ENCODE measurements at regions not wholly inside any gene's neighbourhood (a gene's known extent, or its start where the extent isn't known, plus 50 kb on each side); places are given as distances from the start of the nearest gene placed in this dataset.

DNA sequence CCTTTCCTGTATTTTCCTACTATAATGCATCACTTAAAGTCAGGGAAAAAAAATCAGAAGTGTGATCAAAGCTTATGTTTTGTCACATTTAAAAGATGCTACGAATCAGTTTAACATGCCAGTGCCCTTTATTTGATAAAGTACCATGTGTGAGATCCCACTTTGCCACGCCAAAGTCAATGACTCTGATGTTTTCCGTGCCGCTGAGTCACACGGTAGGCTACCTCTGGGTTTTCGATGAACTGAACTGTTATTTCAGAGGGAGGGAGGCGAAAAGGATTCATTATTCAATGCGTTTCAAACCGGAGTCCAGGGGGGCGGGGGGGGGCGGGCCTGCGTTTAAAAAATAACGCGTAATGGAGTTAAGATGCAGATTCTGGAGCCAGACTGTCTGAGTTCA lies 203.0 kb downstream of the ABHD5 start:
- Mint-ChIP-seq H3K9me3 (no peaks in the 10 kb centered on the region), H3K4me1 (peaks cover 6% of the 10 kb centered on the region), H3K27ac (no peak overlapping the region), H3K27me3 (ENCODE audit: insufficient read depth) (peaks cover 61% of the 10 kb centered on the region), H3K4me3 (peak overlapping the region; percentile 60), H3K36me3 (ENCODE audit: low read depth) (no peaks in the 10 kb centered on the region)
- H3K4me3 ChIP-seq (ENCODE audit: low read length): peak overlapping the region; percentile 74
- no peak overlapping the region for H3K27ac ChIP-seq (ENCODE audit: low read depth, low read length)
- H3K36me3 ChIP-seq (ENCODE audit: control insufficient read depth, insufficient read depth, low read length): no peaks in the 10 kb centered on the region
- peaks cover 42% of the 10 kb centered on the region for H3K27me3 ChIP-seq (ENCODE audit: control insufficient read depth, insufficient read depth, low read length, poor library complexity, severe bottlenecking)
- no peaks in the 10 kb centered on the region for H3K9me3 ChIP-seq (ENCODE audit: control insufficient read depth, low read length)
- H3K9ac ChIP-seq (ENCODE audit: extremely low read depth, low read length, poor library complexity, severe bottlenecking): no peak overlapping the region
- TF ChIP-seq, protein P1, sequence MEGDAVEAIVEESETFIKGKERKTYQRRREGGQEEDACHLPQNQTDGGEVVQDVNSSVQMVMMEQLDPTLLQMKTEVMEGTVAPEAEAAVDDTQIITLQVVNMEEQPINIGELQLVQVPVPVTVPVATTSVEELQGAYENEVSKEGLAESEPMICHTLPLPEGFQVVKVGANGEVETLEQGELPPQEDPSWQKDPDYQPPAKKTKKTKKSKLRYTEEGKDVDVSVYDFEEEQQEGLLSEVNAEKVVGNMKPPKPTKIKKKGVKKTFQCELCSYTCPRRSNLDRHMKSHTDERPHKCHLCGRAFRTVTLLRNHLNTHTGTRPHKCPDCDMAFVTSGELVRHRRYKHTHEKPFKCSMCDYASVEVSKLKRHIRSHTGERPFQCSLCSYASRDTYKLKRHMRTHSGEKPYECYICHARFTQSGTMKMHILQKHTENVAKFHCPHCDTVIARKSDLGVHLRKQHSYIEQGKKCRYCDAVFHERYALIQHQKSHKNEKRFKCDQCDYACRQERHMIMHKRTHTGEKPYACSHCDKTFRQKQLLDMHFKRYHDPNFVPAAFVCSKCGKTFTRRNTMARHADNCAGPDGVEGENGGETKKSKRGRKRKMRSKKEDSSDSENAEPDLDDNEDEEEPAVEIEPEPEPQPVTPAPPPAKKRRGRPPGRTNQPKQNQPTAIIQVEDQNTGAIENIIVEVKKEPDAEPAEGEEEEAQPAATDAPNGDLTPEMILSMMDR (conservative IDR thresholded peaks at IDR 0.05): no peak
- H3K4me1 ChIP-seq (ENCODE audit: control insufficient read depth, insufficient read depth, low read length): no peaks in the 10 kb centered on the region
- DNase-seq: no peak
- WGBS, 2 experiments (ENCODE audit: insufficient coverage in 1 of 2, insufficient read length in 1 of 2): 16 to 41% methylated on average over 6 to 14 of the region's 14 CpGs

- H3K4me3 ChIP-seq (ENCODE audit: low read length): peak overlapping the region; percentile 74
- Mint-ChIP-seq H3K4me3 (peak overlapping the region; percentile 60), H3K9me3 (no peaks in the 10 kb centered on the region), H3K36me3 (ENCODE audit: low read depth) (no peaks in the 10 kb centered on the region), H3K4me1 (peaks cover 6% of the 10 kb centered on the region), H3K27me3 (ENCODE audit: insufficient read depth) (peaks cover 62% of the 10 kb centered on the region), H3K27ac (no peak overlapping the region)
- no peaks in the 10 kb centered on the region for H3K9me3 ChIP-seq (ENCODE audit: control insufficient read depth, low read length)
- peak; percentile 87 for DNase-seq
- H3K36me3 ChIP-seq (ENCODE audit: control insufficient read depth, insufficient read depth, low read length): no peaks in the 10 kb centered on the region
- no peaks in the 10 kb centered on the region for H3K4me1 ChIP-seq (ENCODE audit: control insufficient read depth, insufficient read depth, low read length)
- no peak overlapping the region for H3K27ac ChIP-seq (ENCODE audit: low read depth, low read length)
- 8 to 20% methylated on average over 28 to 63 of the region's 63 CpGs for WGBS, 2 experiments (ENCODE audit: insufficient coverage in 1 of 2, insufficient read length in 1 of 2)
- H3K27me3 ChIP-seq (ENCODE audit: control insufficient read depth, insufficient read depth, low read length, poor library complexity, severe bottlenecking): peaks cover 38% of the 10 kb centered on the region
- TF ChIP-seq, protein P1 (conservative IDR thresholded peaks at IDR 0.05): peak; percentile 74
- no peak overlapping the region for H3K9ac ChIP-seq (ENCODE audit: extremely low read depth, low read length, poor library complexity, severe bottlenecking)
These were observed 203.7 kb downstream of the ABHD5 start for GRCh38 chr3:43894176-43895049.

GRCh38 chr3:43895573-43895972 lies 204.8 kb downstream of the ABHD5 start:
- Histone ChIP-seq H3K27me3 (ENCODE audit: control insufficient read depth, insufficient read depth, low read length, poor library complexity, severe bottlenecking) (peaks cover 26% of the 10 kb centered on the region), H3K36me3 (ENCODE audit: control insufficient read depth, insufficient read depth, low read length) (no peaks in the 10 kb centered on the region), H3K9ac (ENCODE audit: extremely low read depth, low read length, poor library complexity, severe bottlenecking) (no peak overlapping the region), H3K27ac (ENCODE audit: low read depth, low read length) (no peak overlapping the region), H3K4me1 (ENCODE audit: control insufficient read depth, insufficient read depth, low read length) (no peaks in the 10 kb centered on the region), H3K9me3 (ENCODE audit: control insufficient read depth, low read length) (no peaks in the 10 kb centered on the region), H3K4me3 (ENCODE audit: low read length) (no peak overlapping the region)
- no peak for DNase-seq
- no peak overlapping the region for H3K27ac Mint-ChIP-seq
- TF ChIP-seq, protein P1 (conservative IDR thresholded peaks at IDR 0.05): no peak
- 83 to 89% methylated on average over 4 of the region's 4 CpGs for WGBS, 2 experiments (ENCODE audit: insufficient coverage in 1 of 2, insufficient read length in 1 of 2)
- H3K27me3 Mint-ChIP-seq (ENCODE audit: insufficient read depth): peaks cover 55% of the 10 kb centered on the region
- H3K4me1 Mint-ChIP-seq: peaks cover 6% of the 10 kb centered on the region
- H3K36me3 Mint-ChIP-seq (ENCODE audit: low read depth): no peaks in the 10 kb centered on the region
- H3K4me3 Mint-ChIP-seq: no peak overlapping the region
- no peaks in the 10 kb centered on the region for H3K9me3 Mint-ChIP-seq
